Esophagus squamous epithelium (tissue), 5 donors: ENCODE measurements at regions not wholly inside any gene's neighbourhood (a gene's known extent, or its start where the extent isn't known, plus 50 kb on each side); places are given as distances from the start of the nearest gene placed in this dataset.

Experiments used
- DNase-seq: peaks from one replicate; lab custom pipeline; 2025; lab: John Stamatoyannopoulos, UW
- H3K27ac ChIP-seq, 4 donors: fragments of 200-600 bp; sonication (generic); one replicate each; pipeline ENCODE4 v1.5.1; 2016 to 2019; ENCODE audit warnings: mild to moderate bottlenecking in 1 of 4
- H3K27me3 ChIP-seq, 4 donors: fragments of 200-600 bp; sonication (generic); 1 replicate in 3 of 4; 2 replicates in 1 of 4; pipeline versions ENCODE4 v1.5.1 to v1.6.0; 2017 to 2021; ENCODE audit warnings: antibody characterized with exemption in 1 of 4
- H3K36me3 ChIP-seq, 3 donors: fragments of 200-600 bp; sonication (generic); one replicate each; pipeline ENCODE4 v1.5.1; 2016 to 2019
- H3K4me1 ChIP-seq, 3 donors: fragments of 200-600 bp; sonication (generic); one replicate each; pipeline ENCODE4 v1.5.1; 2017 to 2019
- H3K4me3 ChIP-seq, 4 donors: fragments of 200-600 bp; sonication (generic); 1 replicate in 3 of 4; 2 replicates in 1 of 4; pipeline ENCODE4 v1.5.1; 2016 to 2019; ENCODE audit warnings: mild to moderate bottlenecking in 2 of 4, moderate library complexity in 1 of 4
- H3K9me3 ChIP-seq, 3 donors: fragments of 200-600 bp; sonication (generic); one replicate each; pipeline ENCODE4 v1.5.1; 2016 to 2019
- CTCF ChIP-seq, 6 experiments: fragments of 450-650 bp in 4 of 6; fragments of 200-600 bp in 2 of 6; sonication (generic) in 2 of 6; IDR thresholded peaks; one replicate each; pipeline ENCODE4 v1.5.1; 2016 to 2019; ENCODE audit warnings: antibody characterized with exemption in 6 of 6, mild to moderate bottlenecking in 4 of 6, moderate library complexity in 4 of 6
- POLR2A ChIP-seq, 4 donors: fragments of 450-650 bp; IDR thresholded peaks; one replicate each; pipeline ENCODE4 v1.6.1; 2017; ENCODE audit warnings: antibody characterized with exemption in 4 of 4, mild to moderate bottlenecking in 4 of 4, moderate library complexity in 3 of 4
- WGBS, 2 donors: methylation state at CpG; one replicate each; pipeline ENCODE4 v1.1.5; 2018; 5-methylcytosine and 5-hydroxymethylcytosine counted together
- intact Hi-C: fragments of 100-400 bp; cut with DNase I; formaldehyde crosslinking; loops from one replicate; pipeline ENCODE4 v1.15.0; 2022
- donor health status: DM: yes; HTN: yes; CAD: no.

GRCh38 chr21:41055266-41055665 lies 112.7 kb upstream of the BACE2 start:
- 72 to 76% methylated on average over 8 of the region's 8 CpGs for WGBS, 2 donors
- intact Hi-C loops: no loop called here

GRCh38 chr21:41059871-41060270 lies 108.1 kb upstream of the BACE2 start:
- 57 to 60% methylated on average over 6 of the region's 6 CpGs for WGBS, 2 donors
- no peak overlapping the region for H3K4me3 ChIP-seq
- no peaks in the 10 kb centered on the region for H3K27me3 ChIP-seq
- no peaks in the 10 kb centered on the region for H3K9me3 ChIP-seq
- H3K4me1 ChIP-seq: no peaks in the 10 kb centered on the region
- no peaks in the 10 kb centered on the region for H3K36me3 ChIP-seq
- TF ChIP-seq POLR2A (IDR thresholded peaks at IDR 0.05) (no peak), CTCF (IDR thresholded peaks at IDR 0.05) (no peak)
- DNase-seq: no peak
- intact Hi-C loops: loop anchor here (10.0 kb wide), 1 partner anchor 915 kb away; no protein-coding TSS in a partner anchor
- no peak overlapping the region for H3K27ac ChIP-seq

More at GRCh38 chr21:41055266-41055665, 112.7 kb upstream of the BACE2 start:
- H3K4me3 ChIP-seq: no peak overlapping the region
- no peak overlapping the region for H3K27ac ChIP-seq
- no peaks in the 10 kb centered on the region for H3K4me1 ChIP-seq
- no peaks in the 10 kb centered on the region for H3K27me3 ChIP-seq
- DNase-seq: no peak
- TF ChIP-seq CTCF (IDR thresholded peaks at IDR 0.05) (no peak), POLR2A (IDR thresholded peaks at IDR 0.05) (no peak)
- H3K36me3 ChIP-seq: no peaks in the 10 kb centered on the region
- H3K9me3 ChIP-seq: no peaks in the 10 kb centered on the region

- H3K27me3 ChIP-seq: peaks cover 0 to 5% (median 0%) of the 10 kb centered on the region in 4 donors
- TF ChIP-seq CTCF (IDR thresholded peaks at IDR 0.05) (no peak), POLR2A (IDR thresholded peaks at IDR 0.05) (no peak)
- H3K4me3 ChIP-seq: no peak overlapping the region
- no peaks in the 10 kb centered on the region for H3K36me3 ChIP-seq
- WGBS, 2 donors: 77 to 90% methylated on average over 7 of the region's 7 CpGs
- intact Hi-C loops: loop anchor here (10.0 kb wide), 1 partner anchor 917 kb away; no protein-coding TSS in a partner anchor
- no peaks in the 10 kb centered on the region for H3K9me3 ChIP-seq
- H3K27ac ChIP-seq: no peak overlapping the region
- DNase-seq: no peak
- no peaks in the 10 kb centered on the region for H3K4me1 ChIP-seq
Observed at GRCh38 chr21:41061701-41062100, 106.3 kb upstream of the BACE2 start.

DNA sequence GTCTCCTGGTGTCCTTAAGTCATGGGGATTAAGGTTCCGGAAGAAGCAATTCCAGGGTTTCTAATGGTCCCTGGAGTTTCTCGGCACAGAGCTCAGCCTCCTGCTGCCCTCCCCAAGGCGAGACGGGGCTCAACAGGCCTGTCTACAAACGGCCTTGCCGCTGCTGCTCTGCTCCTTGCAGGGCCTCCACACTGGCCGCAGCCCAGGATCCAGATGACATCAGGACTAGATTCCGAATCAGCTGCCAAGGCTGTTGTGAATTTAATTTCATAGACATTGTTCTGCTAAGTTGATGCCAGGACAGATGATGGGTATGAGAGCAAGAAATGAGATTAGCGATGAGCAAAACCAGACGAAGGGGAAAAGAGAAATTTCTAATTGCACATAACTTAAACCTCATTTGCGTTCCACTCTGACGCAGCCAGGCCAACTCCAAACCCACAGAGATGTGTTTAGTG lies 103.6 kb upstream of the BACE2 start:
- DNase-seq: no peak
- intact Hi-C loops: loop anchor here (10.0 kb wide), 1 partner anchor 920 kb away; no protein-coding TSS in a partner anchor
- no peak for TF ChIP-seq POLR2A (IDR thresholded peaks at IDR 0.05)
- no peak for TF ChIP-seq CTCF (IDR thresholded peaks at IDR 0.05)

DNA sequence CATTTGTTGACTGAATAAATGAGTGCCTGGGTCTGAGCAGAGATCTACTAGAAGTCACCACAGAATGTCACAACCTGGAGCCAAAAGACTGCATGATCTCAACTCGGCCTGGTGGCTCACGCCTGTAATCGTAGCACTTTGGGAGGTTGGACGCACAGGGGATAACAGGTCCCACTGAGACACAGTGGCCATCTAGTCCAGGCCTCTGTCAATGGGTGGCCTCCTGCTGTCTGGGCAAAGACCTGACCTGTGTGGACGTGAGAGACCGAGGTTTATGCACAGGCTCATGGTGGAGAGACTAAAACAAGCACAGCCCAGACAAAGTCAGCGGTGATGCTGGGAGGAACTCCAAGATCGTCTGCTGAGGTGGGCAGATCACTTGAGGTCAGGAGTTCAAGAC lies 103.0 kb upstream of the BACE2 start:
- peaks cover 0 to 34% (median 0%) of the 10 kb centered on the region in 4 donors for H3K27me3 ChIP-seq
- no peak for DNase-seq
- H3K9me3 ChIP-seq: no peaks in the 10 kb centered on the region
- peaks cover 3 to 9% (median 4%) of the 10 kb centered on the region in 3 donors for H3K4me1 ChIP-seq
- H3K27ac ChIP-seq: no peak overlapping the region
- no peaks in the 10 kb centered on the region for H3K36me3 ChIP-seq
- intact Hi-C loops: loop anchor here (5.0 to 10.0 kb wide), 2 partner anchors 598 to 920 kb away; no protein-coding TSS in a partner anchor
- 74 to 90% methylated on average over 2 to 6 of the region's 8 CpGs for WGBS, 2 donors
- no peak for TF ChIP-seq CTCF (IDR thresholded peaks at IDR 0.05)
- no peak for TF ChIP-seq POLR2A (IDR thresholded peaks at IDR 0.05)
- H3K4me3 ChIP-seq: no peak overlapping the region

More for the DNA sequence above, 103.6 kb upstream of the BACE2 start:
- H3K27ac ChIP-seq: no peak overlapping the region
- H3K4me3 ChIP-seq: no peak overlapping the region
- WGBS, 2 donors: 65 to 75% methylated on average over 7 to 8 of the region's 12 CpGs
- H3K27me3 ChIP-seq: peaks cover 0 to 28% (median 0%) of the 10 kb centered on the region in 4 donors
- H3K4me1 ChIP-seq: peaks cover 3 to 9% (median 4%) of the 10 kb centered on the region in 3 donors
- no peaks in the 10 kb centered on the region for H3K36me3 ChIP-seq
- no peaks in the 10 kb centered on the region for H3K9me3 ChIP-seq
